CD4-positive, alpha-beta T cell (primary cell): ENCODE measurements at regions not wholly inside any gene's neighbourhood (a gene's known extent, or its start where the extent isn't known, plus 50 kb on each side); places are given as distances from the start of the nearest gene placed in this dataset.

Experiments used
- ATAC-seq: fragments of 200-7000 bp; cut with Tn5 transposase; one replicate; pipeline ENCODE4 v1.10.0; 2022; ENCODE audit warnings: mild to moderate bottlenecking; ENCODE audit not compliant: poor library complexity
- CTCF ChIA-PET: fragments of 350-600 bp; sonication (Branson Sonifier 250); formaldehyde crosslinking; loops from one replicate; lab custom pipeline; 2021; ENCODE audit warnings: antibody characterized with exemption, inconsistent platforms; lab: Charles Lee
- POLR2A ChIA-PET: fragments of 350-600 bp; sonication (Branson Sonifier 250); formaldehyde crosslinking; loops from one replicate; lab custom pipeline; 2021; ENCODE audit warnings: antibody characterized with exemption, inconsistent platforms; lab: Charles Lee
- DNase-seq, 14 experiments: peaks; one replicate each; pipeline ENCODE4 v3.0.0-alpha.2; 2013 to 2020; ENCODE audit warnings: mixed read lengths in 2 of 14
- H3K27ac ChIP-seq, 2 donors: one replicate each; pipeline versions ENCODE4 v1.5.1 to v1.7.0; 2013; ENCODE audit warnings: low read length in 2 of 2, low read depth in 1 of 2, mild to moderate bottlenecking in 1 of 2
- H3K27me3 ChIP-seq, 2 experiments: 1 replicate in 1 of 2; 2 replicates in 1 of 2; pipeline versions ENCODE4 v1.6.1 to v1.7.0; 2013; ENCODE audit warnings: low read length in 2 of 2, control low read depth in 1 of 2, mild to moderate bottlenecking in 1 of 2, moderate library complexity in 1 of 2; ENCODE audit not compliant: insufficient read depth in 2 of 2, control insufficient read depth in 1 of 2
- H3K36me3 ChIP-seq: one replicate; pipeline ENCODE4 v1.6.1; 2013; ENCODE audit warnings: low read length, control low read depth; ENCODE audit not compliant: insufficient read depth
- H3K4me1 ChIP-seq: one replicate; pipeline ENCODE4 v1.6.1; 2013; ENCODE audit warnings: low read length, control low read depth; ENCODE audit not compliant: insufficient read depth
- H3K4me3 ChIP-seq: one replicate; pipeline ENCODE4 v1.5.1; 2013; ENCODE audit warnings: mild to moderate bottlenecking, low read length, moderate library complexity
- H3K9me3 ChIP-seq, 2 experiments: 1 replicate in 1 of 2; 2 replicates in 1 of 2; pipeline versions ENCODE4 v1.6.1 to v1.7.0; 2013; ENCODE audit warnings: low read length in 2 of 2, mild to moderate bottlenecking in 2 of 2, control low read depth in 1 of 2, moderate library complexity in 1 of 2; ENCODE audit not compliant: control insufficient read depth in 1 of 2, insufficient read depth in 1 of 2
- H3K27ac Mint-ChIP-seq: one replicate; pipeline ENCODE4 v1.8.0; 2020; ENCODE audit warnings: mixed read lengths
- H3K27me3 Mint-ChIP-seq: one replicate; pipeline ENCODE4 v1.8.0; 2021; ENCODE audit warnings: mixed read lengths
- H3K36me3 Mint-ChIP-seq: one replicate; pipeline ENCODE4 v1.8.0; 2021; ENCODE audit warnings: low read depth, mixed read lengths
- H3K4me1 Mint-ChIP-seq: one replicate; pipeline ENCODE4 v1.8.0; 2021; ENCODE audit warnings: low read depth, mixed read lengths
- H3K4me3 Mint-ChIP-seq: one replicate; pipeline ENCODE4 v1.8.0; 2020; ENCODE audit warnings: mild to moderate bottlenecking, mixed read lengths
- H3K9me3 Mint-ChIP-seq: one replicate; pipeline ENCODE4 v1.8.0; 2020; ENCODE audit warnings: mixed read lengths
- CTCF ChIP-seq: fragments of 200-600 bp; IDR thresholded peaks from one replicate; pipeline ENCODE4 v1.8.0; 2022; ENCODE audit warnings: antibody characterized with exemption, mild to moderate bottlenecking
- intact Hi-C, 2 experiments: fragments of 100-400 bp; cut with DNase I in 1 of 2; cut with micrococcal nuclease in 1 of 2; formaldehyde crosslinking; loops; one replicate each; pipeline versions ENCODE4 v1.15.1 to v1.9.0; 2023 to 2025; cut with DNase I, micrococcal nuclease

- intact Hi-C loops = loop anchor here in 1 of 2 experiments (5.0 kb wide), 1 partner anchor 38 kb away; no protein-coding TSS in a partner anchor
- Mint-ChIP-seq H3K9me3 (no peaks in the 10 kb centered on the region), H3K27me3 (no peaks in the 10 kb centered on the region), H3K4me1 (no peaks in the 10 kb centered on the region), H3K27ac (no peak overlapping the region), H3K36me3 (no peaks in the 10 kb centered on the region), H3K4me3 (no peak overlapping the region)
- TF ChIP-seq CTCF = no peak
- H3K36me3 ChIP-seq = no peaks in the 10 kb centered on the region
- POLR2A ChIA-PET = no interaction called here
- H3K27me3 ChIP-seq = no peaks in the 10 kb centered on the region
- ATAC-seq = no peak
- H3K4me1 ChIP-seq = no peaks in the 10 kb centered on the region
- no peak overlapping the region for H3K27ac ChIP-seq
- DNase-seq = no peak
- no peaks in the 10 kb centered on the region for H3K9me3 ChIP-seq
- CTCF ChIA-PET = no interaction called here
- no peak overlapping the region for H3K4me3 ChIP-seq
Measured at GRCh38 chrX:39759526-39760224, 338.1 kb downstream of the BCOR start.

- Mint-ChIP-seq H3K9me3 (no peaks in the 10 kb centered on the region), H3K36me3 (no peaks in the 10 kb centered on the region), H3K4me3 (no peak overlapping the region), H3K27ac (no peak overlapping the region), H3K4me1 (peaks cover 6% of the 10 kb centered on the region), H3K27me3 (no peaks in the 10 kb centered on the region)
- intact Hi-C loops = no loop called here
- no peaks in the 10 kb centered on the region for H3K36me3 ChIP-seq
- no peak overlapping the region for H3K4me3 ChIP-seq
- ATAC-seq (no peak), DNase-seq (no peak)
- H3K27ac ChIP-seq = no peak overlapping the region
- TF ChIP-seq CTCF = no peak
- ChIA-PET CTCF (no interaction called here), POLR2A (no interaction called here)
- no peaks in the 10 kb centered on the region for H3K9me3 ChIP-seq
- H3K27me3 ChIP-seq = no peaks in the 10 kb centered on the region
- peaks cover 7% of the 10 kb centered on the region for H3K4me1 ChIP-seq
Measured at GRCh38 chrX:39760930-39761329, 336.8 kb downstream of the BCOR start.

- no peak overlapping the region for H3K27ac ChIP-seq
- H3K27ac Mint-ChIP-seq = no peak overlapping the region
- intact Hi-C loops = no loop called here
- H3K4me1 ChIP-seq = peaks cover 20% of the 10 kb centered on the region
- H3K27me3 ChIP-seq = no peaks in the 10 kb centered on the region
- ChIA-PET POLR2A (no interaction called here), CTCF (no interaction called here)
- H3K36me3 ChIP-seq = no peaks in the 10 kb centered on the region
- H3K9me3 Mint-ChIP-seq = no peaks in the 10 kb centered on the region
- H3K9me3 ChIP-seq = no peaks in the 10 kb centered on the region
- ATAC-seq (no peak), DNase-seq (no peak)
- peaks cover 17% of the 10 kb centered on the region for H3K4me1 Mint-ChIP-seq
- H3K27me3 Mint-ChIP-seq = no peaks in the 10 kb centered on the region
- H3K4me3 Mint-ChIP-seq = no peak overlapping the region
- H3K36me3 Mint-ChIP-seq = no peaks in the 10 kb centered on the region
- no peak for TF ChIP-seq CTCF
- H3K4me3 ChIP-seq = no peak overlapping the region
Measured at GRCh38 chrX:39762266-39762841, 335.4 kb downstream of the BCOR start.
